GM12872 (cell line): ENCODE measurements at regions not wholly inside any gene's neighbourhood (a gene's known extent, or its start where the extent isn't known, plus 50 kb on each side); places are given as distances from the start of the nearest gene placed in this dataset.

ENCODE experiments used
- TF ChIP-seq, protein P1 (sequence below): IDR thresholded peaks from 3 replicates; pipeline ENCODE4 v1.5.1; 2011; ENCODE audit warnings: low read depth, mild to moderate bottlenecking, low read length, moderate library complexity; ENCODE audit not compliant: insufficient read depth

GRCh38 chr5:74082512-74083055 lies 456.6 kb downstream of the ARHGEF28 start:
- TF ChIP-seq, protein P1, sequence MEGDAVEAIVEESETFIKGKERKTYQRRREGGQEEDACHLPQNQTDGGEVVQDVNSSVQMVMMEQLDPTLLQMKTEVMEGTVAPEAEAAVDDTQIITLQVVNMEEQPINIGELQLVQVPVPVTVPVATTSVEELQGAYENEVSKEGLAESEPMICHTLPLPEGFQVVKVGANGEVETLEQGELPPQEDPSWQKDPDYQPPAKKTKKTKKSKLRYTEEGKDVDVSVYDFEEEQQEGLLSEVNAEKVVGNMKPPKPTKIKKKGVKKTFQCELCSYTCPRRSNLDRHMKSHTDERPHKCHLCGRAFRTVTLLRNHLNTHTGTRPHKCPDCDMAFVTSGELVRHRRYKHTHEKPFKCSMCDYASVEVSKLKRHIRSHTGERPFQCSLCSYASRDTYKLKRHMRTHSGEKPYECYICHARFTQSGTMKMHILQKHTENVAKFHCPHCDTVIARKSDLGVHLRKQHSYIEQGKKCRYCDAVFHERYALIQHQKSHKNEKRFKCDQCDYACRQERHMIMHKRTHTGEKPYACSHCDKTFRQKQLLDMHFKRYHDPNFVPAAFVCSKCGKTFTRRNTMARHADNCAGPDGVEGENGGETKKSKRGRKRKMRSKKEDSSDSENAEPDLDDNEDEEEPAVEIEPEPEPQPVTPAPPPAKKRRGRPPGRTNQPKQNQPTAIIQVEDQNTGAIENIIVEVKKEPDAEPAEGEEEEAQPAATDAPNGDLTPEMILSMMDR, result no peak

- TF ChIP-seq, protein P1, result no peak
Measured at GRCh38 chr5:74081126-74081525, 455.1 kb downstream of the ARHGEF28 start.

- TF ChIP-seq, protein P1, result no peak
Measured at GRCh38 chr5:74079971-74080556, 454.1 kb downstream of the ARHGEF28 start.

DNA sequence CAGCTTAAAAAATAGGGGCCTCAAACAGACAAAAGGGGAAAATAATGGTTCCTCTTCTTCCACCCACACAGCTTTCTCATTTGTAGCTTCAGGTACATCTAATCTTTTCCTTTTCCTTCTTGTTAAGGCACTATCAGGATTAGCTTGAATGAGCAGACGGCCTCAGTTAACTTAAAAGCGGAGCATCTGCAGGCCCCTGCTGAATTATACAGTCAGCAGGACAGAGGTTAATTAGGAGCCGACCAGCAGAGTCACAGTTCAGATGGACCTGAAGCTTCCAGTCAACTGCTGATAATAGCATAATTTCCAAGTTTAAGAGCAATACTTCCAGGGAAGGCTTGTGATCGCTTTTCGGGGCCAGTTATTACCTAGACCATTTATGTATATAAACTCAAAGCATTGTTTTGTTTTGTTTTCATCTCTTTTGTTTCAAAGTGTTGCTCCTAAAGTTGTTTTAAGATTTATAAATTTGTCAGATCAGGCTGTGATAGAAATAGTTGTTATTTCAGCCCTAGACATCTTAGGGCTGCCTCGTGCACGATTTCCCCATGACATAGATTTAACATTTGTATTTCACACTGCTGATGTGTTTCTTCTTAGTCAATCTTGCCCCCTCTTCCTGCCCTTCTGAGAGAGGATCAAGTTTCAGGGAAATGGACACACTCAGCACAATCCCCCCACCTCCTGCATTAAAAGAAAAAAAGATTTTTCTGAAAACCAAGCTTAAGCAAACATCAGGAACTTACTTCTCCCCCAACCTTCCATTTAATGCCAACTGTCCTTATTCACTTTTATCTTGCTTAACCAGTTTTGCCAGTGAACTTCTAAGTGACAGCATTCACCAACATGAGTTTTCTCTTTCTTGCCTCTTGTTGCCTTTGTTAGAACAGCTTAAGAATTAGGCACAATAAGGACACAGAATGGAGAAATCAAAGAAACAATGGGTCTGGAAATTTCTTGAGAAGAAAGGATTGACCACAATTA lies 449.8 kb downstream of the ARHGEF28 start:
- TF ChIP-seq, protein P1, result no peak

GRCh38 chr5:74074111-74074510 lies 448.1 kb downstream of the ARHGEF28 start:
- TF ChIP-seq, protein P1, result no peak

- TF ChIP-seq, protein P1, result no peak
Measured at GRCh38 chr5:74073257-74073656, 447.3 kb downstream of the ARHGEF28 start.

- TF ChIP-seq, protein P1, result no peak
Measured at GRCh38 chr5:74072646-74073045, 446.6 kb downstream of the ARHGEF28 start.
